ENCODE measurements at regions not wholly inside any gene's neighbourhood (a gene's known extent, or its start where the extent isn't known, plus 50 kb on each side); places are given as distances from the start of the nearest gene placed in this dataset.

DNA sequence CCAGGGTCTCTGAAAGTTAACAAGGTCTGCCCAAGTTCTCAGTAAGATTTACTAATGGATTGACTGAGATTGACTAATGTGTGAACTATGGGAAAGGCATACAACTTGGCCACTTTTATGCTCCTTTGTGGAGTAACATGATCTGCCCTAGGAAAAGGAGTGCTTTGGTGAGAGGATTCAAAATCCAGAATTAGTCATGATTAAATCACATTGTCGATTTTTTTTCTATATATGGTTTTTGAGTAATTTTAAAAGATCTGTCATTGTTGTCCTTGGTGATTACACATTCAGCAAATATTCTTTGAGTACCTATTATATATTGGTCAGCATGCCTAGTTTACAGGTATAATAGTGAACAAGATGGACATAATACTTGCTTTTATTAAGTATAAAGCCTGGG lies 147.7 kb upstream of the SYT10 start:
- TF ChIP-seq, protein P1, sequence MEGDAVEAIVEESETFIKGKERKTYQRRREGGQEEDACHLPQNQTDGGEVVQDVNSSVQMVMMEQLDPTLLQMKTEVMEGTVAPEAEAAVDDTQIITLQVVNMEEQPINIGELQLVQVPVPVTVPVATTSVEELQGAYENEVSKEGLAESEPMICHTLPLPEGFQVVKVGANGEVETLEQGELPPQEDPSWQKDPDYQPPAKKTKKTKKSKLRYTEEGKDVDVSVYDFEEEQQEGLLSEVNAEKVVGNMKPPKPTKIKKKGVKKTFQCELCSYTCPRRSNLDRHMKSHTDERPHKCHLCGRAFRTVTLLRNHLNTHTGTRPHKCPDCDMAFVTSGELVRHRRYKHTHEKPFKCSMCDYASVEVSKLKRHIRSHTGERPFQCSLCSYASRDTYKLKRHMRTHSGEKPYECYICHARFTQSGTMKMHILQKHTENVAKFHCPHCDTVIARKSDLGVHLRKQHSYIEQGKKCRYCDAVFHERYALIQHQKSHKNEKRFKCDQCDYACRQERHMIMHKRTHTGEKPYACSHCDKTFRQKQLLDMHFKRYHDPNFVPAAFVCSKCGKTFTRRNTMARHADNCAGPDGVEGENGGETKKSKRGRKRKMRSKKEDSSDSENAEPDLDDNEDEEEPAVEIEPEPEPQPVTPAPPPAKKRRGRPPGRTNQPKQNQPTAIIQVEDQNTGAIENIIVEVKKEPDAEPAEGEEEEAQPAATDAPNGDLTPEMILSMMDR (IDR thresholded peaks at IDR 0.05) = no peak
- TF ChIP-seq POLR2A (IDR thresholded peaks at IDR 0.05) = no peak
